AG04450 (cell line): ENCODE measurements at regions not wholly inside any gene's neighbourhood (a gene's known extent, or its start where the extent isn't known, plus 50 kb on each side); places are given as distances from the start of the nearest gene placed in this dataset.

Experiments
- CTCF ChIA-PET: fragments of 300-600, 350-600 bp; formaldehyde crosslinking; extraction: SDS; loops from one replicate; lab custom pipeline; 2022; ENCODE audit warnings: antibody characterized with exemption, inconsistent platforms; lab: Charles Lee
- POLR2A ChIA-PET: fragments of 350-600 bp; formaldehyde crosslinking; extraction: SDS; loops from one replicate; lab custom pipeline; 2021; ENCODE audit warnings: antibody characterized with exemption, inconsistent platforms; lab: Yijun Ruan, JAX
- DNase-seq: peaks from one replicate; pipeline ENCODE4 v3.0.0-alpha.2; 2011; ENCODE audit warnings: low read depth, low spot score
- H3K27ac ChIP-seq: one replicate; pipeline ENCODE4 v1.5.1; 2012; ENCODE audit warnings: low read depth, low read length, control low read depth
- H3K27me3 ChIP-seq: one replicate; pipeline ENCODE4 v1.6.0; 2012; ENCODE audit warnings: low read length; ENCODE audit not compliant: control insufficient read depth, insufficient read depth
- H3K4me3 ChIP-seq: 2 replicates; pipeline ENCODE4 v1.5.1; 2011; ENCODE audit warnings: mild to moderate bottlenecking, low read depth, low read length, control low read depth
- H3K9me3 ChIP-seq: 2 replicates; pipeline ENCODE4 v1.5.1; 2012; ENCODE audit warnings: low read length; ENCODE audit not compliant: control insufficient read depth, insufficient read depth
- CTCF ChIP-seq: IDR thresholded peaks from 2 replicates; pipeline ENCODE4 v1.5.1; 2011; ENCODE audit warnings: low read depth, low read length, control low read depth, inconsistent platforms

- Histone ChIP-seq H3K27me3 (no peaks in the 10 kb centered on the region), H3K4me3 (no peak overlapping the region), H3K9me3 (no peaks in the 10 kb centered on the region), H3K27ac (no peak overlapping the region)
- ChIA-PET CTCF (no interaction called here), POLR2A (no interaction called here)
- TF ChIP-seq CTCF = no peak
- DNase-seq = no peak
Observed at GRCh38 chr18:45374878-45375630, 240.2 kb upstream of the SLC14A2 start.

- no peak for DNase-seq
- CTCF ChIA-PET = interaction anchor here (1.5 kb wide), 1 partner anchor 10 kb away, joined by 3 read pairs; no protein-coding TSS in a partner anchor
Observed at GRCh38 chr18:45376193-45376592, 239.1 kb upstream of the SLC14A2 start.

GRCh38 chr18:45378308-45378707 lies 237.0 kb upstream of the SLC14A2 start:
- H3K4me3 ChIP-seq = no peak overlapping the region
- no peak overlapping the region for H3K27ac ChIP-seq
- CTCF ChIA-PET = interaction anchor here (0.5 kb wide), 1 partner anchor 9 kb away, joined by 5 read pairs; no protein-coding TSS in a partner anchor
- no peaks in the 10 kb centered on the region for H3K27me3 ChIP-seq
- no peak for DNase-seq
- no peak for TF ChIP-seq CTCF
- no peaks in the 10 kb centered on the region for H3K9me3 ChIP-seq
- POLR2A ChIA-PET = no interaction called here

More at GRCh38 chr18:45376193-45376592, 239.1 kb upstream of the SLC14A2 start:
- H3K4me3 ChIP-seq = no peak overlapping the region
- H3K9me3 ChIP-seq = no peaks in the 10 kb centered on the region
- TF ChIP-seq CTCF = no peak
- H3K27me3 ChIP-seq = no peaks in the 10 kb centered on the region
- no peak overlapping the region for H3K27ac ChIP-seq
- POLR2A ChIA-PET = no interaction called here

GRCh38 chr18:45378933-45379332 lies 236.3 kb upstream of the SLC14A2 start:
- H3K27me3 ChIP-seq = no peaks in the 10 kb centered on the region
- ChIA-PET POLR2A (no interaction called here), CTCF (interaction anchor here (0.5 to 0.6 kb wide), 2 partner anchors 9 to 268 kb away, joined by 5 read pairs; no protein-coding TSS in a partner anchor)
- H3K9me3 ChIP-seq = no peaks in the 10 kb centered on the region
- no peak overlapping the region for H3K27ac ChIP-seq
- no peak for TF ChIP-seq CTCF
- H3K4me3 ChIP-seq = no peak overlapping the region
- no peak for DNase-seq

- TF ChIP-seq CTCF = no peak
- no peak for DNase-seq
- CTCF ChIA-PET = no interaction called here
- no peaks in the 10 kb centered on the region for H3K9me3 ChIP-seq
- no peak overlapping the region for H3K4me3 ChIP-seq
- H3K27ac ChIP-seq = no peak overlapping the region
- POLR2A ChIA-PET = no interaction called here
- no peaks in the 10 kb centered on the region for H3K27me3 ChIP-seq
Observed at GRCh38 chr18:45379903-45380302, 235.4 kb upstream of the SLC14A2 start.
